Gastrocnemius medialis (tissue), 4 donors: ENCODE measurements at regions not wholly inside any gene's neighbourhood (a gene's known extent, or its start where the extent isn't known, plus 50 kb on each side); places are given as distances from the start of the nearest gene placed in this dataset.

Experiments
- CTCF ChIP-seq, 5 experiments: fragments of 450-650 bp in 3 of 5; fragments of 200-600 bp in 2 of 5; sonication (generic) in 2 of 5; IDR thresholded peaks in 4 of 5; conservative IDR thresholded peaks in 1 of 5; 1 replicate in 4 of 5; 2 replicates in 1 of 5; pipeline ENCODE4 v1.5.1; 2016 to 2019; ENCODE audit warnings: antibody characterized with exemption in 5 of 5, mild to moderate bottlenecking in 3 of 5, moderate library complexity in 3 of 5
- POLR2A ChIP-seq, 2 donors: fragments of 450-650 bp; IDR thresholded peaks; one replicate each; pipeline ENCODE4 v1.6.1; 2017; ENCODE audit warnings: antibody characterized with exemption in 2 of 2, mild to moderate bottlenecking in 2 of 2, moderate library complexity in 2 of 2

GRCh38 chr7:12138421-12138820, 72.7 kb upstream of the TMEM106B start:
- TF ChIP-seq POLR2A (IDR thresholded peaks at IDR 0.05) (no peak), CTCF (IDR thresholded peaks at IDR 0.05 in 4 of 5, conservative IDR thresholded peaks at IDR 0.05 in 1 of 5) (no peak)
